ENCODE measurements at regions not wholly inside any gene's neighbourhood (a gene's known extent, or its start where the extent isn't known, plus 50 kb on each side); places are given as distances from the start of the nearest gene placed in this dataset.

- no peak for TF ChIP-seq POLR2AphosphoS5 (IDR thresholded peaks at IDR 0.05; ENCODE audit: low read depth, low read length)
- no peak for TF ChIP-seq FOXP2 (optimal IDR thresholded peaks at IDR 0.05; ENCODE audit: borderline replicate concordance, extremely low read depth, extremely low read length, insufficient read depth)
- no peak for TF ChIP-seq SIN3A (IDR thresholded peaks at IDR 0.05; ENCODE audit: borderline replicate concordance, insufficient read depth, low read length)
- no peak for TF ChIP-seq TAF1 (IDR thresholded peaks at IDR 0.05; ENCODE audit: borderline replicate concordance, insufficient read depth, low read length)
- no peak for TF ChIP-seq REST (IDR thresholded peaks at IDR 0.05; ENCODE audit: insufficient read depth in 1 of 2, low read depth in 2 of 2, low read length in 2 of 2)
Measured at GRCh38 chr1:82621076-82621475, 820.3 kb downstream of the ADGRL2 start.

GRCh38 chr1:82614090-82614489 is 813.4 kb downstream of the ADGRL2 start:
- TF ChIP-seq POLR2AphosphoS5 (IDR thresholded peaks at IDR 0.05; ENCODE audit: low read depth, low read length) (no peak), SIN3A (IDR thresholded peaks at IDR 0.05; ENCODE audit: borderline replicate concordance, insufficient read depth, low read length) (no peak), TAF1 (IDR thresholded peaks at IDR 0.05; ENCODE audit: borderline replicate concordance, insufficient read depth, low read length) (no peak), FOXP2 (optimal IDR thresholded peaks at IDR 0.05; ENCODE audit: borderline replicate concordance, extremely low read depth, extremely low read length, insufficient read depth) (no peak), REST (IDR thresholded peaks at IDR 0.05; ENCODE audit: insufficient read depth in 1 of 2, low read depth in 2 of 2, low read length in 2 of 2) (no peak)

GRCh38 chr1:82612986-82613385 is 812.3 kb downstream of the ADGRL2 start:
- TF ChIP-seq SIN3A (IDR thresholded peaks at IDR 0.05; ENCODE audit: borderline replicate concordance, insufficient read depth, low read length) = no peak
- TF ChIP-seq FOXP2 (optimal IDR thresholded peaks at IDR 0.05; ENCODE audit: borderline replicate concordance, extremely low read depth, extremely low read length, insufficient read depth) = no peak
- no peak for TF ChIP-seq POLR2AphosphoS5 (IDR thresholded peaks at IDR 0.05; ENCODE audit: low read depth, low read length)
- TF ChIP-seq TAF1 (IDR thresholded peaks at IDR 0.05; ENCODE audit: borderline replicate concordance, insufficient read depth, low read length) = no peak
- TF ChIP-seq REST (IDR thresholded peaks at IDR 0.05; ENCODE audit: insufficient read depth in 1 of 2, low read depth in 2 of 2, low read length in 2 of 2) = no peak

- TF ChIP-seq TAF1 (IDR thresholded peaks at IDR 0.05; ENCODE audit: borderline replicate concordance, insufficient read depth, low read length) = no peak
- TF ChIP-seq POLR2AphosphoS5 (IDR thresholded peaks at IDR 0.05; ENCODE audit: low read depth, low read length) = no peak
- no peak for TF ChIP-seq FOXP2 (optimal IDR thresholded peaks at IDR 0.05; ENCODE audit: borderline replicate concordance, extremely low read depth, extremely low read length, insufficient read depth)
- TF ChIP-seq REST (IDR thresholded peaks at IDR 0.05; ENCODE audit: insufficient read depth in 1 of 2, low read depth in 2 of 2, low read length in 2 of 2) = no peak
- TF ChIP-seq SIN3A (IDR thresholded peaks at IDR 0.05; ENCODE audit: borderline replicate concordance, insufficient read depth, low read length) = no peak
Measured at GRCh38 chr1:82606546-82606945, 805.8 kb downstream of the ADGRL2 start.

- no peak for TF ChIP-seq POLR2AphosphoS5 (IDR thresholded peaks at IDR 0.05; ENCODE audit: low read depth, low read length)
- TF ChIP-seq FOXP2 (optimal IDR thresholded peaks at IDR 0.05; ENCODE audit: borderline replicate concordance, extremely low read depth, extremely low read length, insufficient read depth) = no peak
- TF ChIP-seq SIN3A (IDR thresholded peaks at IDR 0.05; ENCODE audit: borderline replicate concordance, insufficient read depth, low read length) = no peak
- no peak for TF ChIP-seq TAF1 (IDR thresholded peaks at IDR 0.05; ENCODE audit: borderline replicate concordance, insufficient read depth, low read length)
- TF ChIP-seq REST (IDR thresholded peaks at IDR 0.05; ENCODE audit: insufficient read depth in 1 of 2, low read depth in 2 of 2, low read length in 2 of 2) = no peak
Measured at GRCh38 chr1:82604524-82604923, 803.8 kb downstream of the ADGRL2 start.
